EL (cell line): ENCODE measurements at regions not wholly inside any gene's neighbourhood (a gene's known extent, or its start where the extent isn't known, plus 50 kb on each side); places are given as distances from the start of the nearest gene placed in this dataset.
A peak's percentile ranks its signal among the peaks of the same experiment; 100 is the strongest.
"Not testable (repeated sequence)": the region's sequence is repeated elsewhere in the genome, so short reads cannot be mapped to it uniquely, and the experiment has no call there.

Experiments used
- DNase-seq: peaks from one replicate; pipeline ENCODE4 v3.0.0-alpha.2; 2016

DNA sequence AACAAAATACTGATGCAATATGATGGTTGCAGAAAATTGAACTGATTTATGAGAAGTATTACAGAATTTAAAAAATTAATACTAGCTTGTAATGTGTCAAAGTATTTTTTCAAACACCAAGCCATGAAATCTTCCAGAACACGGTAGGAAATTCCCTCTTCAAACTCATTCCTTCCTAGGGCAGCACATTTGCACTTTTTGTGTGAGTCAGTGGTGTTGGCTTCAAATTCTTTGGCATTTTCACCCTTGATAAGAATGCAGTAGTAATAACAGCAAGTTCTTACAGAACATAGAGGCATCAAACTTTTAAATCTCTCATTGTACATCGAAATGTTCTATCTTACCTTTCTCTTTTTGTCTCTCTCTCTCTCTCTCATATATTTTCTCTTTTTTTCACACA, 191.8 kb downstream of the CGGBP1 start:
- DNase-seq = no peak

DNA sequence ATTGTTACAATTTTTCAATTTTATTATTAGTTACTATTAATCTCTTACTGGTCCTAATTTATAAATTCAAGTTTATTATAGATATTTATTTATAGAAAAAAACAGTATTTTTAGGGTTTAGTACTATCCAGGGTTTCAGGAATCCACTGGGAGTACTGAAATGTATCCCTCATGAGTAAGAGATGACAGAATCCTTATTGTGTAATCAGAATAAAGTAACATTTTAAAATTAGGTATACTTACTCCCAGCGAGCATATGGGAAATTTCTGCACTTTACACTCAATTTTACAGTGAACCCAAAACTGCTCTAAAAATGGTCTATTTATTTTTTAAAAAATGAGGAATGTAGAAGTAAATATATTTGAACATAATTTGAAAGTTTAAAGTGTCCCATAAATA, 202.7 kb downstream of the CGGBP1 start:
- DNase-seq = no peak

DNA sequence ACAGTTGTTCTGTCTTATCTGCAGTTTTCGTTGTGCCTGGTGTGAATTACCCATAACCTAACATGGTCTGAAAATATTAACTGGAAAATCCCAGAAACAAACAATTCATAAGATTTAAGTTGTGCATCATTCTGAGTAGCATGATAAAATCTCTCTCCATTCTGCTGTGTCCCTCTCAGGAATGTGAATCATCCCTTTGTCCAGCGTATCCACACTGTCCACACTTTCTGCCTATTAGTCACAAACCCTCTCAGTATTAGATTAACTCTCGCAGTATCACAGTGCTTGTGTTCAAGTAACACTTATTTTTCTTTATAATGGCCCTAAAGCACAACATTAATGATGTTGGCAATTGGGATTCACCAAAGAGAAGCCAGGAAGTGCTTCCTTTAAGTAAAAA, 203.2 kb downstream of the CGGBP1 start:
- peak; percentile 26 for DNase-seq

DNA sequence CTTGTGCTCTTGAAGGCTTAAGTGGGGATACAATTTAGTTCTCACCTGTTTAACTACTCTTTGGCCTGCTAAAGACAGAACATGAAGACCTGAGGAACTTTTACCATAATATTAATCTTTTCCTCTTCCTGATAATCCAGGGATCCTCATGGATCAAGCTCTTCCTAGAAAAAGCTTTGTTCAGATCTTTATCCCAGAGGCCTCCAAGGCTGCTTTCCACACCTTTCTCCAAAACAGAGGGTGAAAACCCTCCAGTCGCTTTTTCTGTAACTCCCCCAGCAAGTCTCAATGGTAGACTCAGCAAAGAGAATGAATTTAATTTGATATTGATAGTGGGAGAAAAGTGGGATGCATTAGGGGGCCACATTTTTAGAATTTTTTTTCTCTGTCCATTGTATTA, 203.6 kb downstream of the CGGBP1 start:
- DNase-seq = no peak

DNA sequence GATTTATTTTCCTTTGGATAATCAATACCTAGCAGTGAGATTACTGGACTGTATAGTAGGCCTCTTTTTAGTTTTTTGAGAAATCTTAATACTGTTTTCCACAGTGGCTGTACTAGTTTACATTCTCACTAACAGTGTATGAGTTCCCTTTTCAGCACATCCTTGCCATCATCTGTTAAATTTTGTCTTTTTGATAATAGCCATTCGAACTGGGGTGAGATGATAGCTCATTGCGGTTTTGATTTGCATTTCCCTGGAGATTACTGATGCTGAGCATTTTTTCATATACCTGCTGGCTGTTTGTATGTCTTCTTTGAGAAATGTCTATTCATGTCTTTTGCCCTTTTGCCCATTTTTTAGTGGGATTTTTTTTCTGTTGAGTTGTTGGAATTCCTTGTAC, 210.8 kb downstream of the CGGBP1 start:
- no peak for DNase-seq

DNA sequence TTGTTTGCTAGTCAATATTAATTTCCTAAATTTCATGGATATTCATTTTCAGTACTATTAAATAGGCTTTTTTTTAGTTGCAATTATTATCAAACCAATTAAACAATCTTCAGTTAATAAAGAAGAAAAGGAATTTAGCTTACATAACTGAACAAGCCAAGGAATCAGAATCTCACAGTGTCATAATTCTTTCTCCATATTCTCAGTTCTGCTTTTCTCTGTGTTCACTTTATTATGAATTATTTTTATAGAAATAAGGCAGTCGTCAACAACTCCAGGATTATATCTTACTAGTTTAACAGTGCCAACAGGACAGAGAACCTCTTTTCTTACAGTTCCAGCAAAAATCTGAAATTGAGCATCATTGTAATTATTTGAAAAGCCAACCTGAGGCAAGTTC, 221.7 kb downstream of the CGGBP1 start:
- no peak for DNase-seq

DNA sequence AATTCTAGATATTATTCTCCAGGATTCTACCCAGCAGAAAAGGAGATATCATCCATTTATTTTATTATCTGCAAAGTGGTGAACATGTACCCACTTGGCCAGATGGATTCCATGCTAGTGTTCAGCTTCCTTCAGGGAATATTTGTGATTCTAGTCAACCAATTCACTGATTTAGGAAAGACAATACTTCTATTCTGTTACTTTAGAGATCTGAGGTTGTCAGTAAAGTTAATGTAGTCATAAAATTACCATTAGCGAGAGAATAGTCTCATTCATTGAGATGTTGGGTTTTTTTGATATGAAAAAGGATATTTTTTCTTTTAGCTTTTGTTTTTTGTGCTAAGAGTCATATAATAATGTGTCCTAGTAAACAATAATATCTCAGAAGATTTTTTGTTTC, 222.8 kb downstream of the CGGBP1 start:
- no peak for DNase-seq

DNA sequence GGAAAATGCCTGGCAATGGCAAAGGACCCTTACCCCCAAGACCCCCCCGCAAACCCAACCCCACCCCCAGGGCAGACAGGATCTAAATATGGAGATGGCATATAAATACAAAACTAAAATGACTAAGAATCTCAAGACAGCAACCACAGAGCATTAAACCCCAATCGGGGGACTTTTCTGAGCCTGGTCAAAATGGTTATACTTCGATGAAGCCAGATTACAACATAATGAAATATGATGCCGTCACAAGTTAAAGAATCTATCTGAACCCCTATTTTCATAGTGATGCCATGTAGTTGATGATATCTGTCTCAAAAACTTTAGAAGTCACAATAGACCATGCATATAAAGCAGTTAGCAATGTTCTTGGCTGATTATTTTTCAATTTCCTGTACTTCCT, 223.6 kb downstream of the CGGBP1 start:
- DNase-seq = no peak

DNA sequence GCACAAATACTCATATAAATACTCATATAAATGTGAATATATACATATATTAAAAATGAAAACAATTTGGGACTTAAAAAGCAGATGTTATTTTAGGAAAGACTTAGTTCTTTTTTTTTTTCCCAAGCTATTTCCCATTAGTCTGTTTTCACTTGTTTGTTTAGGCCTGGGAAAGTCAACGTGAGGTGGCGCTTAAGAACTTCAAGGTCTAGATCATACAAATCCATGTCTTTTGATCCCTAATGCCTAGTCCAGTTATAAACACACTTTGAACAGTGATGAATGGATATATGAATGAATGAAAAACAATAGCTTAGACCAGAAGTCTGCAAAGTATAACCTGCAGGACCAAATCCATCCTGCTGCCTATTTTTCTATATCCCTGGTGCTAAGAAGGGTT, 224.5 kb downstream of the CGGBP1 start:
- no peak for DNase-seq

DNA sequence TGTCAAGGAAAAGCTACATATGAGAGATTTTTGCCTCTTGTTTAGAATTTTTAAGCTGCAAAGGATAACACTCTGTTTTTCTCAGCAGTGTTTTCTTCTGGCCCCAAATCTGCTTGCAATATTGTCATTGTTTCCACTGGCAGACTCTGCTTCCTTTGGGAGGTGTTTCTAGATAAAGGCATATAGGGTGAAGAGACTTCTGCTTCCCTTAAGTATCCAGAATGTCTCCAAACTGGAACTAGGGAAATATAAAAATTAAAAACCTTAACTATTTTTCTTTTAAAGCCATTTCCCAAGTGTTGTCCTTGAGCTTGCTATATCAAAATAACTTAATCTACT, 225.8 kb downstream of the CGGBP1 start:
- DNase-seq = no peak

DNA sequence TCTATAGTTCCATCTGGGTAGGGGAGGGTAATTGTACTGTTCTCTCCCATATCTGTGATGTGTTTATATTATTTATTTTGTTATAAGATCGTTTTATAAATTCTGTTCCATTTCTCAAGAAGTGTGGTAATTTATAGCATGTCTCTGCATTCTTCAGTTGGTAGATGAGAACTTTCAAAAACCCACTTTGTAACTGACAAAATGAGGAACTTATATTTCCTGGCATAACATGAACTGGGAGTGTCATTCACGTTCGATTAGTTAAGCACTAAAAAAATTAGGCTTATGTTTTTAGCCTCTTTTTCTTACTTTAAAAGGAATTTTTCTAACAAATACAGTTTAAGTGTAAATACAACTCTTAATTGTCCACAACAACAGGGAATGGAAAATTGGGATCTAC, 230.8 kb downstream of the CGGBP1 start:
- DNase-seq = no peak

DNA sequence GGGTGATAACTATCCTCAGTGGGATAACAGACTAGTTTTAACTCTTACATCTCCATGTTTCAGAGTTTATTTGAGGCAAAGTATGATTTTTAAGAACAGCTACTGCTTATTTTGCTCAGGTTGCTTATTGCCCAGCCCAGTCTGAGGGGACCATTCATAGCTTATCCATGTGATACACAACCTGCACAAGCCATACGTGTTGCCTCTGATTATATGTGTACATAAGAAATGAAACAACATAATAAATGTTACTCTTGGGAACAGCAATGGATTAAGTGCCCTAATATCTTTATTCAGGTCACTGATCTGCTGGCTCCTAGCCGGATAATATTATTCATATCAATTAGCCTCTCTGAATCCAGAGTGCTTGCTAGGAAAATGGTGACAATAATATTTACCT, 236.2 kb downstream of the CGGBP1 start:
- no peak for DNase-seq

DNA sequence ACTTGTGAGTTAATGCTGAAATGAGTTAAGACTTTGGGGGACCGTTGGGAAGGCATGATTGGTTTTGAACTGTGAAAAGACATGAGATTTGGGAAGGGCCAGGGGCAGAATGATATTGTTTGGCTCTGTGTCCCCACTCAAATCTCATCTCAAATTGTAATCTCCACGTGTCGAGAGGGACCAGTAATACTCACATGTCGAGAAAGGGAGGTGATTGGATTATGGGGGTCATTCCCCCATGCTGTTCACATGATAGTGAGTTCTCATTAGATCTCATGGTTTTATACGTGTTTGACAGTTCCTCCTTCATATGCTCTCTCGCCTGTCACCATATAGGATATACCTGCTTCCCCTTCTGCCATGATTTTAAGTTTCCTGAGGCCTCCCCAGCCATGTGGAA, 245.3 kb downstream of the CGGBP1 start:
- not testable (repeated sequence) for DNase-seq

DNA sequence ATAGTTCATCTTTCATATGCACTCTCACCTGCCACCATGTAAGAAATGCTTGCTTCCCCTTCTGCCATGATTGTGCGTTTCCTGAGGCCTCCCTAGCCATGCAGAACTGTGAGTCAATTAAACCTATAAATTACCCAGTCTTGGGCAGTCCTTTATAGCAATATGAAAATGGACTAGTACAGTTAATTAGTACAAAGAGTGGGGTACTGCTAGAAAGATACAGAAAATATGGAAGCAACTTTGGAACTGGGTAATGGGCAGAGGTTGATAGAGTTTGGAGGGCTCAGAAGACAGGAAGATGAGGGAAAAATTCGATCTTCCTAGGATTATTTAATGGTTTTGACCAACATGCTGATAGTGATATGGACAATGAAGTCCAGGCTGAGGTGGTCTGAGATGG, 246.9 kb downstream of the CGGBP1 start:
- no peak for DNase-seq

DNA sequence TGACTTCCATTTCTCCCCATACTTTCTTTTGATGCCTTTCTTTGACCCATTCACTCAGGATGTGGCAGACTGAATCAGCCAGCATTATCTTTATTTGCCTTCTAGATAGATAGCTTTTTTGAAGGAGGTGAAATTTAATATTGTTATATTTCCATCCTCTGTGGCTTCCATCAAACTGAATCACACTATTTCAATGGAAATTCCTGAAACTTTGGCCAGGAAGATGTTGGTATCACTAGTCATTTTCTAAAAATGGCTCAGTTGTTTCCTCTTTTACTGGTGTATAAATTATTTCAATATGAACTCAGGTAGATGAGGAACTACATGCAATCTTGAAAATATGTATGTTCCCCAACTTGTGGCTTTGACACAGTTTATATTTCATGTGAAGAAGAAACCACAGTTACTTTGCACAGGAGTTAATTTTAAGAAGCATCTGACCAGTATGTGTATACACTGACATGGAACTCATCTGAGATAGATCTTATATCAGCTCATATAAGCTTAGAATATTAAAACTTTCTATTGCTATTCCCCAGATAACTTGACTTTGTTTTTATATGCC, 248.3 kb downstream of the CGGBP1 start:
- no peak for DNase-seq

DNA sequence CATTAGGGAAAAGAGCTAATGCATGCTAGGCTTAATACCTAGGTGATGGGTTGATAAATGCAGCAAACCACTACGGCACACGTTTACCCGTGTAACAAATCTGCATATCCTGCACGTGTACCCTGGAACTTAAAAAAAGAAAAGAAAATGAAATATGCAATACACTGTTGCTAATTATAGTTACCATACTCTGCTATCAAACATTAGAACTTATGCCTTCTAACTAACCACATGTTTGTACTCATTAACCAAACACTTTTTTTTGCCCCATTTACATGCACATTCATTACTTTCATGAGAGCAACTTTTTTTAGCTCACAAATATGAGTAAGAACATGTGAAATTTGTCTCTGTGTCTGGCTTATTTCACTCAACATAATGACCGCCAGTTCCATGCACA, 253.1 kb downstream of the CGGBP1 start:
- DNase-seq = no peak

DNA sequence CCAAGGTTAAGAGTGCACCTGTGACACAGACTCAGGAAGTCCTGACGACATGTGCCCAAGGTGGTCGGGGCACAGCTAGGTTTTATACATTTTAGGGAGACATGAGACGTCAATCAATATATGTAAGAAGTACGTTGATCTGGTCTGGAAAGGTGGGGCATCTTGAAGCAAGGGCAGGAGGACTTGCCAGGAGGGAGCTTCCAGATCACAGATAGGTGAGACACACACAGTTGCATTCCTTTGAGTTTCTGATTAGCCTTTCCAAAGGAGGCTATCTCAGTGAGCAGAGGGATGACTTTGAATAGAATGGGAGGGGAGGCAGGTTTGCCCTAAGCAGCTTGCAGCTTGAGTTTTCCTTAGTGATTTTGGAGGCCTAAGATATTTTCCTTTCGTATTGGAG, 257.4 kb downstream of the CGGBP1 start:
- no peak for DNase-seq

DNA sequence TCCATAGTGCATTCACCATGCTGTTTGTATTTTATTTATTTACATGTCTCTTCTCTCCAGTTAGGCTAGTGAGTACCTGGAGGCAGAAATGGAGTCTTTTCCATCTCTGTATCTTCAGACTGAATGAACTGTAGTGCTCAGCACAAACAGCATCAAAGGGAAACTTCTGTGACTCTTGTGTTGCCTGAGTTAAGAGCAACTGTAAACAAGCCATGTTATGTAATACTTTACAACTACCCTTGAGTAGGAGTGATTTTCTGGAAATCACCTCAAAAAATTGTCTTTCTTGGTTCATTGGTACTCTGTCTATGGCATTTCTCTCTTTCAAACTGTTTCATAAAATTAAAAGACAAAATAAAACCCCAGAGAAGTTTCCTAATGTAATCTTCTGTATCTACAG, 258.3 kb downstream of the CGGBP1 start:
- DNase-seq = no peak

DNA sequence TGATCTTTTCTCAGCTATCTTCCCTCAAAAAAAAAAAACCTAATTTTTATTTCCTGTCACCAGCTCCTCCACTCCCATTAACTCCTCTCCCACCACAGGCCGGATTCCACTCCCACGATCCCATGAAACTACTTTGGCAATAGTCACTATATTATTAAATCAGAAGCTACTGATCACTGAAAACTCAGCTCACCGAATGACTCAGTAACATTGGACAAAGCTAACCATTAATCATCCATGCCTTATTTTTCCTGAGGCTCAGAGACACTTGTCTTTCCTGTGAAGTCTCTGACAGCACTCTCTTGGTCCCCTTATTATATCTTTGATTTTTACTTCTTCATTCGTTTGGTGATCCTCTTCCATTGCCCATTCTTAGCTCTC, 260.2 kb downstream of the CGGBP1 start:
- DNase-seq = no peak

DNA sequence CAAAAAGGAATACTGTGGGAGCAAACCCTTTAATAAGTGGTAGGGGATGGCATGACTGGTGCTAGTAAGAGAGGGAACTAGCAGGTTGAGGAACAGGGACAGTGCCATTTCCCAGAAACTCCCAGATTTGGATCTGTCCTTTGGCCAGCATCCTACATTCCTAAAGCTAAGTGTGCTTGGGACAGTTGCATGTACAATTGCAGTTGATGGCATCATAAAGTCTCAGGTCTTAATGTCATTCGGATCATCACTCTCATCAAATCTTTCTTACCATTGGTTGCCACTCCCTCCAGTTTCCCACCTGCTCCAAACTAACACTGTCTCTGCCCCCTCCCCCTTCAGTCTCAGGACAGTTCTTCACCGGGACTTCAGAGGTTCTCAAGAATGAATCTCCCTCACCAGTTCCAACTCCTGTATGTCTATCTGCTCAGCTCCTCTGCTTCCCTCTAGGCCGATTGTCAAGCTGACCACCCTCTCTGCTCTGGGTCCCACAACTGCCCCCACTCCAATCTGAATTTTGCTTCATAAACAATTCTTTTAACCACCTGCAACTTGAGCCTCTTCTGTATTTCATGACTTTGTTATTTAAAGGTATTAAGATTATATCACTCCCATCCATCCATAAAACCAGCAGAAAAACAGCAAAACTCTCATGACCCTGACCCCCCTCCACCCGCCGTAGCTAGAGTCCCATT, 260.8 kb downstream of the CGGBP1 start:
- no peak for DNase-seq

DNA sequence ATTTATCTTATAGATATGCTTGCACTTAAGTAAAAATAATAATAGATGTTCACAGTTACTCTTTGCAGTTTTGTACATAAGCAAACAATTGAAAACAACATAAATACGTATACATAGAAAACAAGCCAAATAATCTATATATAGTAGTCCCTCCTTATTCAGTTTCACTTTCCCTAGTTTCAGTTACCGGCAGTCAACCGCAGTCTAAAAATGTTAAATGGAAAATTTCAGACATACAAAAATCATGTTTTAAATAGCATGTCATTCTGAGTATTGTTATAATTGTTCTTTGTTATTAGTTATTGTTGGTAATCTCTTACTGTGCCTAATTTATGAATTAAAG, 262.0 kb downstream of the CGGBP1 start:
- DNase-seq = no peak

DNA sequence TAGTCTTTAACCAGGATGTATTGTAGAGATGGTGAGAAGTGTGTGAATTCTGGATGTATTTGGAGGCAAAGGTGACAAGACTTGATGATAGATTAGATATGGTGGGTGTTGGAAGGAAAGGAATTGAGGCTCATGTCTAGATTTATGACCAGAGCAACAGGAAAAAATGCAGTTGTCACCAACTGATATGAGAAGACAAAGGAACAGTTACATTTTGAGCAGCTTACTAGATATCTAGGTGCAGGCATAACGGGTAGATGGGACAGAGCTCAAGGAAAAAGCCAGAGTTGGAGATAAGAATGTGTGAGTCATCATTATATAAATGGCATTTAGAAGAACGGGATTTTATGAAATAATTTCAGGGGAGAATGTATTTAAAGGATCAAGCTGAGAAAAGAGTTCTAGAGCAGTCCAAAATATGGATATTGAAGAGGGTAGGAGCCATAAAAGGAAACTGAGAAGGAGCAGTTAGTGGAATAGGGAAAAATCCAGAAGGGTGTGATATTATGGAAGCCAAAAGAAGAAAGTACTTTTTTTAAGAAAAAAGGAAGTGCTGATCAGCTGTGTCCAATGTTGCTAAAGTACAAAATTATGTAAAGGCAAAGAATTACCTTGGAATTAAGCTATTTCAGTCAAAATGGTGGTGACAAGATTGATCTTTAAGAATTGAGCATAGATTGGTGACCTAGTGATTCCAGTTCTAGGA, 262.5 kb downstream of the CGGBP1 start:
- no peak for DNase-seq

DNA sequence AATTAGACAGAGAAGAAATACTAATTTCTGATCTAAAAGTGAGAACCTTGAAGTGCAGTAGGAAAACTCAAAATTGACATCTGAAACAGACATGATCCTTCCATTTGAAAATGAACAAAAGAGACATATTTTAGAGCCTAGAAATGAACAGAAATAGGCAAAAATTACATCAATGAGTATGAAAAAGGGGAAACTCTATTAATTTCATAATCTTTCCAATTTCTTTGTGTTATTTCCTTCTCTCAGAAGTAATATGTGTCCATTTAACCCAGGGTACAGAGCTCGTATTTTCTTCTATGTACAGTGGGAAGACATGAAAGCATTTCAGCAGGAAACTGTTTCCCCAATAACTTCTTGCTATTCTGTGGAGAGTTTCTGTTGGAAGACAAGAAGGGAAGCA, 263.1 kb downstream of the CGGBP1 start:
- DNase-seq = no peak

DNA sequence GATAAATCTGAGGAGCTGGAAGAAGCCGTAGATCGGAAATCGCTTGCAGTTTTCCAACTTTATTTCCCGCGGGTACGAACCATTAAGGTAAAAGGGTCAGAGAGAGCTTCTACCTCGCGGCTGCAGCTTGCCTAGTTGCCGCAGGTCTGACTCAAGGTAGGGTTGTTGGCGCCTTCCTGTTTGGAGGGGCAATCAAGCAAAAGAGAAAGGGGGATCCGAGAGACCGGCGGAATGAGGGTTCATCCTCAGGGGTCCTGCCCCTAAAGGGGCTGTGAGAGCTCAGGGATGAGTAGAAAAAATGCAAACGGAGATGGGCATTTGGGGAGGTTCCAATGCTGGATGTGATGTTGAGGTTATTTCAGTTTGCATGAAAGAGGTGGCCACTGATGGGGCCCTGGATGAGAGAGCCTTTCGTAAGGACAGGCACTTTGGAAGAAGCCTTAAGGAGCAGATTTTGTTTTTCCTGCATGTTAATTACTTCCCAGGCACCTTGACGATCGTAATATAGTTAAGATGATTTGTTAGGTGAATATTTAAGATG, 265.4 kb downstream of the CGGBP1 start:
- no peak for DNase-seq
